Effector memory CD4-positive, alpha-beta T cell (primary cell): ENCODE measurements at regions not wholly inside any gene's neighbourhood (a gene's known extent, or its start where the extent isn't known, plus 50 kb on each side); places are given as distances from the start of the nearest gene placed in this dataset.
"Not testable (repeated sequence)": the region's sequence is repeated elsewhere in the genome, so short reads cannot be mapped to it uniquely, and the experiment has no call there.

Experiments
- DNase-seq, 3 donors: peaks; one replicate each; pipeline ENCODE4 v3.0.0-alpha.2; 2020
- H3K27ac ChIP-seq: 2 replicates; pipeline ENCODE4 v1.7.0; 2013; ENCODE audit warnings: mild to moderate bottlenecking, low read length, moderate library complexity; ENCODE audit not compliant: insufficient read depth, poor library complexity, severe bottlenecking
- H3K27me3 ChIP-seq: replicated peaks from 2 replicates; pipeline ENCODE4 v1.7.0; 2013; ENCODE audit warnings: mild to moderate bottlenecking, low read length; ENCODE audit not compliant: insufficient read depth, control insufficient read depth, poor library complexity, severe bottlenecking
- H3K36me3 ChIP-seq: 2 replicates; pipeline ENCODE4 v1.7.0; 2013; ENCODE audit warnings: mild to moderate bottlenecking, low read length, moderate library complexity; ENCODE audit not compliant: control insufficient read depth, insufficient read depth
- H3K4me1 ChIP-seq: 2 replicates; pipeline ENCODE4 v1.7.0; 2013; ENCODE audit warnings: low read length, mild to moderate bottlenecking; ENCODE audit not compliant: control insufficient read depth, insufficient read depth, poor library complexity, severe bottlenecking
- H3K4me3 ChIP-seq: 2 replicates; pipeline ENCODE4 v1.7.0; 2013; ENCODE audit warnings: low read length, low read depth, mild to moderate bottlenecking; ENCODE audit not compliant: insufficient read depth, poor library complexity, severe bottlenecking
- H3K9me3 ChIP-seq: 2 replicates; pipeline ENCODE4 v1.7.0; 2013; ENCODE audit warnings: mild to moderate bottlenecking, low read length, moderate library complexity; ENCODE audit not compliant: control insufficient read depth

DNA sequence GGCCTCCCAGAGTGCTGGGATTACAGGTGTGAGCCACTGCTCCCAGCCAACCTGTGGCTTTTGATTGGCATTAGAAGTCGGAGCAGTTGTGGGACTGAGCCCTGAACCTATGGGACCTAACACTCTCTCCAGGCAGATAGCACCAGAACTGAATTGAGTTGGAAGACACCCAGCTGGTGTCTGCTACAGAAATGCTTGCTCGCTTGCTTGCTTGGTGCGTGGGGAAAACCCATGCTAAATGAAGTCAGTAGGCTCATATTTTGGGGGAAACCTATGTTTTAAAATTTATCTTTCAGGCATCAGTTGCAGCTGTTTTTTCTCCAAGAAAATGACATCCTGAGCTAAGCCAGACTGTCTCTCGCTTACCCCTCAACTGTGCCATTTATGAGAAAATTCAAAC, 158.5 kb upstream of the RFC3 start:
- Histone ChIP-seq H3K27me3 (no peaks in the 10 kb centered on the region), H3K9me3 (no peaks in the 10 kb centered on the region), H3K27ac (no peak overlapping the region), H3K4me3 (no peak overlapping the region), H3K4me1 (no peaks in the 10 kb centered on the region), H3K36me3 (no peaks in the 10 kb centered on the region)
- DNase-seq: no peak

DNA sequence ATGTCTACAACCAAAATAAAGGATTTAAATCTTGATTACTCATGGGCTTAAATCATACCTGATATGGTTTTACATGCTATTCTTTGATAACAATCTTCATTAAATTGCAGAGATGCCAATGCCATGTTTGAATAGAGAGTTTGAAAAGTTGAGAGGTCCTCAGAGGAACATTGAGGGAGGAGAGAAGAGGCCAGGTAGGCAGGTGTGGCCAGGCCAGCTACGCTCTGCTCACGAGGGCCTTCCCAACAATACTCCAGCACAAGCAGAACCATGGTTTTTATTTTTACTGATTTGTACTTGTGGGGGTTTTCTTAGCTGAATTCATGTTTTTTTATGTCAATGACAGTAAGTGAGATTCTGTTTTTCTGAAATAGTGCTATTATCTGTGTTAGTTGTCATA, 158.1 kb upstream of the RFC3 start:
- H3K27me3 ChIP-seq: no peaks in the 10 kb centered on the region
- DNase-seq: no peak

DNA sequence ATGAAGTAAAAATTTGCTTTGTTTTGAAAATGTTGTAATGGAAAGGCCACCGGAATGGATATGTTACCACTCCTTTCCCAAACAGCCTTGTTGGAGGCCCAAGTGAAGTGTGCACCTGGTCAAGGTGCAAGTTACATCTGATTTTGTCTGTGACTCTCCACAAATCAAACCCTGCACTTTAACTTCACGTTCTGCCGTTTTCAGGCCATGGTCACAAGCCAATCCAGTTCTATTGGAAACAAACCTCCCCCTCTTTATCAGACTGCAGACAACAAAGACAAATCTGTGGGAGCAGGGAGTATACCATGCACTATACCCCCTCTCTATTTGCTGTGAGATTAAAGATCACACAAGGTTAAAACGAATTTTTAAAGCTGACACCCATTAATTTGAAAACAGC, 155.6 kb upstream of the RFC3 start:
- Histone ChIP-seq H3K4me1 (no peaks in the 10 kb centered on the region), H3K27me3 (no peaks in the 10 kb centered on the region), H3K4me3 (no peak overlapping the region), H3K27ac (no peak overlapping the region), H3K9me3 (no peaks in the 10 kb centered on the region), H3K36me3 (no peaks in the 10 kb centered on the region)
- no peak for DNase-seq

More for the DNA sequence above, 158.1 kb upstream of the RFC3 start:
- no peaks in the 10 kb centered on the region for H3K4me1 ChIP-seq
- no peak overlapping the region for H3K4me3 ChIP-seq
- H3K9me3 ChIP-seq: no peaks in the 10 kb centered on the region
- H3K27ac ChIP-seq: no peak overlapping the region
- no peaks in the 10 kb centered on the region for H3K36me3 ChIP-seq

DNA sequence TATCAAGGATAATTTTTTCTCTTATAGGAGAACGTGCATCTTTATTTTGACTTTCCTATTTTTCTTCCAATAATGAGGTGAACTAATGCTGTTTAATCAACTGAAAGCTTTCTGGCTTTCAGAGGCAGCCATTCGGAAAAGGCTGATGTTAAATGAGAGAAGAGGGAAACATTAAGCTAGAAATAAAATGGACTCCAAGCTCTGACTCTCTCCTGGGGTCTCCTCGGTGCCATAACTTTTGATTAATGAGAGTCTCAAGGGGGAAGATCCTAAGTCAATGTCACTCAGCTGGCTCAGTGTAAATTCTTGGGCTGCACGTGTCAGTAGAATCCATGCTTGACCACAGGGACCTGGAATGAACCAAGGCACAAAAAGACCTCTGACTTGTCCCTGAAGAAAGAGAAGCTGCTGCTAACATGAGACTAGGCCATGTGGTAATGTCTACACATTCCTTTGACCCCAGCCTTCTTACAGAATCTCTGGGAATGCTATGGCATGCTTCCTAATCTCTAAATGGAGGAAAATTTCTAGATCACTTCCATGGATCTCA, 152.2 kb upstream of the RFC3 start:
- no peaks in the 10 kb centered on the region for H3K27me3 ChIP-seq
- H3K27ac ChIP-seq: no peak overlapping the region
- no peak overlapping the region for H3K4me3 ChIP-seq
- H3K9me3 ChIP-seq: no peaks in the 10 kb centered on the region
- no peak for DNase-seq
- H3K4me1 ChIP-seq: no peaks in the 10 kb centered on the region
- no peaks in the 10 kb centered on the region for H3K36me3 ChIP-seq

DNA sequence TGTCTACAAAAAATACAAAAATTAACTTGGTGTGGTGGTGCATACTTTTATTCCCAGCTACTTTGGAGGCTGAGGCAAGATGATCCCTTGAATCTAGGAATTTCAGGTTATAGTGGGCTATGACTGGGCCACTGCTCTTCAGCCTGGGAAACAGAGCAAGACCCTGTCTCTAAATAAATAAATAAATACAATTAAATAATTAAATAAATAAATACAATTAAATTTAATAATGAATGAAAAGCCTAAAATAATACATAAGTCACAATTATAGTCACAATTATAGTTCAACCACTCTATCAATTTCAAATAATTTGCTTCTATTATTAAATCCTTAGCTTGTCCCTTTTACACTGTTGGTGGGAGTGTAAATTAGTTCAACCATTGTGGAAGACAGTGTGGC, 146.4 kb upstream of the RFC3 start:
- Histone ChIP-seq H3K27ac (no peak overlapping the region), H3K36me3 (no peaks in the 10 kb centered on the region), H3K9me3 (no peaks in the 10 kb centered on the region), H3K4me1 (no peaks in the 10 kb centered on the region), H3K4me3 (no peak overlapping the region), H3K27me3 (no peaks in the 10 kb centered on the region)
- no peak for DNase-seq

DNA sequence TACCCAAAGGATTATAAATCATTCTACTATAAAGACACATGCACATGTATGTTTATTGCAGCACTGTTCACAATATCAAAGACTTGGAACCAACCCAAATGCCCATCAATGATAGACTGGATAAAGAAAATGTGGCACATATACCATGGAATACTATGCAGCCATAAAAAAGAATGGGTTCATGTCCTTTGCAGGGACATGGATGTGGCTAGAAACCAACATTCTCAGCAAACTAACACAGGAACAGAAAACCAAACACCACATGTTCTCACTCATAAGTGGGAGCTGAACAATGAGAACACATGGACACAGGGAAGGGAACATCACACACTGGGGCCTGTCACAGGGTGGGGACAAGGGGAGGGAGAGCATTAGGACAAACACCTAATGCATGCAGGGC, 145.9 kb upstream of the RFC3 start:
- not testable (repeated sequence) for H3K4me3 ChIP-seq, H3K4me1 ChIP-seq, H3K27ac ChIP-seq, H3K9me3 ChIP-seq, H3K27me3 ChIP-seq, DNase-seq, H3K36me3 ChIP-seq

DNA sequence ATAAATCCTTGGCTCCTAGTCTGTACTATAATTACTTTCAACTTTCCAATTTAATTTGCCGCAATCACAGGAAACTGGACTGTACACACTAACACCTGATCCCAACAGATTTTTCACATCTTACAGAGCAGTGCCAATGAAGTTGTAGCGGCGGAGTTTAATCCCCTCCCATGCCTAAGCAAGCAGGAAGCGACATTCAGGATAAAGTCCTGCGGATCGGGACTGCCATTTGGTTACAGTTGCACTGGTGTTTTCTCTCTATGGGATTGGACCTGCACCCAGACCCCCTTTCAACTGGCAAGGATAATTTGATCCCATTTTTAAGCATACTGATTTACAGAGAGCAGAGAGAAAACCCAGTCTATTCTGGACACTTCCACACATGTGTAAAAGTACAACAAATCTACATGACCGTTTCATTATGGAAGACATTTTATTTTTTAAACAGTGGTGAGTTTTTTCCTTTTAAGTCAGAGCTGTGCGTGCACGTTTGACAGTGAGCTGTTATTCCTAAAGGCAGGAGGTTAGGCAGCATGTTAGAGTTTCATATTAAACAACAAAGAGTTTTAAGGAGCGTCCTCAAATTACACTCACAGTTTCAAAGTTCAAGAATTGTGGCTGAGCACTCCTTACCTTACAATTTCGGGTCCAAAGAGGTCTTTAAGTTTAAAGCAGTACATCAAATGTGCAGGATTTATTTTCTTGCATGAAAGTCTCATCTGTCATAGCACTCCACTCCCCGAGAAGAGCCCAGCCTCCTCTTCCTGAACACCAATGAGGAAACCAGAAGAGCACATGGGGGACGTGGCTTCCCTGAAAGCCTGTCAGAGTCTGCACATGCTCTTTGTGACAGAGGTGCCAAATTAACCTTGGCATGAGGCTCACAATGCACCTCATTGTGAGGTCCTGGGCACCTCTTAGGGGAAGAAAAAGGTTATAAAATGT, 141.6 kb upstream of the RFC3 start:
- no peak overlapping the region for H3K27ac ChIP-seq
- H3K4me1 ChIP-seq: peaks cover 7% of the 10 kb centered on the region
- no peak overlapping the region for H3K4me3 ChIP-seq

DNA sequence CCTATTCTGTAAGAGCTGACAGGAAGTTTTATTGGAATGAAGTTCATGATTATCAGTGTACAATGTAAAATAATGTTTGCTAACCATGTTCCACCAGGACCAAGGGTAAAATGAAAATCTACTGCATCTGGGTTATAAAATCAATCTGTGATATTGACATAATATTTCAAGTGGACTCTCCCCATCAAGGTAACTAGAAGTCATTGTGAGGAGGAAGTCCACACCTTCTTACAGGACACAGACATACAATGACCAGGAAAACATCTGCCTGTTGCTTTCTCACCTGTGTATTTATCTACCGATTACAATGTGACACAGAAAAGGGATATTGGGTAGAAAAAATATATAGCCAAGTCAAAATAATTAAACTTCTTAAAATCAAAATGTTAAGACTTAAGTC, 140.7 kb upstream of the RFC3 start:
- H3K4me1 ChIP-seq: peaks cover 7% of the 10 kb centered on the region
- no peaks in the 10 kb centered on the region for H3K36me3 ChIP-seq
- no peak overlapping the region for H3K27ac ChIP-seq
- H3K9me3 ChIP-seq: no peaks in the 10 kb centered on the region
- H3K27me3 ChIP-seq: no peaks in the 10 kb centered on the region
- no peak overlapping the region for H3K4me3 ChIP-seq
- no peak for DNase-seq

More for the DNA sequence above, 141.6 kb upstream of the RFC3 start:
- no peaks in the 10 kb centered on the region for H3K27me3 ChIP-seq
- H3K36me3 ChIP-seq: no peaks in the 10 kb centered on the region
- H3K9me3 ChIP-seq: no peaks in the 10 kb centered on the region
- DNase-seq: no peak

DNA sequence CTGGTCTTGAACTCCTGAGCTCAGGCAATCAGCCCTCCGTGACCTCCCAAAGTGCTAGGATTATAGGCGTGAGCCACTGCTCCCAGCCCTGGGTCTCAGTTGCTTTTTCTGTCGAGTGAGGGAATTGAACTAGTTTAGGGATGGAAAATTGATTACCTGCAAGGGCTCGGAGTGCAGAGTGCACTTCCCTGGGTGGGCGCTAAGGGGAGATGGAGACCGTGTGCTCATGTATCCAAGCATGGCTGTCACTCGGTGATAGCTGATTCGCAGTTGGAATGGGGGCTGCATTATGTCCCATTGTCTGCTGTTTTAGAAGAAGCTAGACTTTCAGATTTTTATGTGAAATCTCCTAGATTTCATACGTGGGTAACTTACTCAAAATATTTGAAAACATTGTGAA, 139.9 kb upstream of the RFC3 start:
- Histone ChIP-seq H3K4me3 (no peak overlapping the region), H3K9me3 (no peaks in the 10 kb centered on the region), H3K27me3 (no peaks in the 10 kb centered on the region), H3K36me3 (no peaks in the 10 kb centered on the region), H3K4me1 (peaks cover 7% of the 10 kb centered on the region), H3K27ac (no peak overlapping the region)
- DNase-seq: no peak

DNA sequence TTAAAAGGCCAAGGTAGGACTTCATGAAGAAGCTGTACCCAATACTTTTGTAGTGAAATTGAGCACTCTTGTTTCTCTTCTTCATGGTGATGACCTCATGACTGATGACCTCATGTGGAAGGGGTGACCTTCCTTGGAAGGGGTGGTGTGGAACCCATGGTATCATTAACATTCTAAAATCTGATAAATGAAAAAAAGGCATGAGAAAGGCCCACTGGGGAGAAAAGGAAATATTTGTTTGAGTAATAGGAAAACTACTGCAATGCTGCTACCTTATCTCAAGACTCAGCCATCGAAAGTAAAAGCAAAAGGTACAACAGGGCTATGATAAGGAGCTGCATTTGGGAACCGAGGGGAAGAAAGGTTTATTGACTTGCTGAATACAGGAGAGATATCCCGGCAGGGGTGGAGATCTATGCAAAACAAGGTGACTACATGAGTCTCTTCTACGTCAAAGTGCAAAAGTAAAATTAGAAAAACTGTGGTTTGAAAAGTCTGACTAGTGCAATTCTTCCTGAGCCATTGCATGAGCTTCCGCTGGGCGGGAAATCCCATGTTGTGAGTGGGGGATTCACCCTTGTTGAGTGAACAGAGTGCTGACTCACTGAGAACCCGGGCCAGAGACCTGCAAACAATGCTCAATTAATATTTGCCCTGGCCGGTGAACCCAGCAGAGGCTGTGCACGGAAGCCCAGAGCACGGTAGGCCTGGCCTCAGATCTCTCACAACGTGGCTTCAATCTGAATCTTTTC, 138.9 kb upstream of the RFC3 start:
- Histone ChIP-seq H3K27me3 (no peaks in the 10 kb centered on the region), H3K9me3 (no peaks in the 10 kb centered on the region), H3K27ac (peak overlapping the region; percentile 25), H3K4me1 (peaks cover 7% of the 10 kb centered on the region), H3K36me3 (no peaks in the 10 kb centered on the region), H3K4me3 (peak overlapping the region; percentile 5)
- peak; percentile 32 to 46 (median 37) for DNase-seq
